Adrenal gland (tissue), 5 donors: ENCODE measurements at regions not wholly inside any gene's neighbourhood (a gene's known extent, or its start where the extent isn't known, plus 50 kb on each side); places are given as distances from the start of the nearest gene placed in this dataset.
"Not testable (repeated sequence)": the region's sequence is repeated elsewhere in the genome, so short reads cannot be mapped to it uniquely, and the experiment has no call there.

Experiments
- CTCF ChIP-seq, 6 experiments: fragments of 450-650 bp in 4 of 6; fragments of 200-600 bp in 2 of 6; sonication (generic) in 1 of 6; IDR thresholded peaks; 1 replicate in 5 of 6; 2 replicates in 1 of 6; pipeline versions ENCODE4 v1.5.1 to v1.8.0; 2016 to 2021; ENCODE audit warnings: antibody characterized with exemption in 6 of 6, mild to moderate bottlenecking in 2 of 6, moderate library complexity in 1 of 6
- POLR2A ChIP-seq, 2 donors: fragments of 450-650 bp; IDR thresholded peaks; one replicate each; pipeline ENCODE4 v1.6.1; 2017; ENCODE audit warnings: antibody characterized with exemption in 2 of 2, mild to moderate bottlenecking in 2 of 2, moderate library complexity in 1 of 2
- donor health status: DM: no; HTN: no; CAD: no.

GRCh38 chr16:29298307-29298706, 108.2 kb downstream of the NPIPB11 start:
- TF ChIP-seq CTCF, POLR2A (IDR thresholded peaks at IDR 0.05): not testable (repeated sequence)
